Stromal cell of bone marrow (primary cell): ENCODE measurements at regions not wholly inside any gene's neighbourhood (a gene's known extent, or its start where the extent isn't known, plus 50 kb on each side); places are given as distances from the start of the nearest gene placed in this dataset.

Experiments
- DNase-seq: peaks from one replicate; pipeline ENCODE4 v3.0.0-alpha.2; 2012; ENCODE audit warnings: low read depth

DNA sequence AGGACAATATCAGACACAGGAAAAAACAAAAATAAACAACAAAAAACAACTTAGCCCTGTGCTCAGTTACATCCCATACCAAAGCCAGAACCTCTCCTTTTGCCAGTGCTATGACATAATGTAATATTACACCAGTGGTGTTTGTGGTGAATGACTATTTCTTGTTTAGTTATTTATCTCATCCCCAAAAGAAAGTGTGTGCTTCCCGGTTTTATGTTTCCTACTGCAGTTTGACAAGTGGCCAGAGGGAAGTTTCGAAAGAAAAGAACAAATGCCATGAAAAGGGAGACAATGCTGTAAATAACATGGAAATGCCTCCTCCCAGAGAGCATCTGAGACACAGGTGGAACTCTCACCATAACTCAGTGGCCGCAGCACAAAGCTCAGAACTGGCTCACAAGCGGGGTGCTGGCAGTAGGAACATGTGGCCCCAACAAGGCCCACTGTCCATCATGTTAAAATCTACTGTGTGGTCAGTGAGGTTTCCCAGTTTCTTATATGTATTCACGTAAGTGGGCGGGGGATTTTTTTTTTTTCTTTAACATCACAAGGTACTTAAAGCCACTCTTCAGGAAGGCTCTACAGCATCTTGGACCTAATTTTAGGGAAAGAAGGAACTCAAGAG lies 158.2 kb downstream of the BARHL2 start:
- DNase-seq, result no peak

DNA sequence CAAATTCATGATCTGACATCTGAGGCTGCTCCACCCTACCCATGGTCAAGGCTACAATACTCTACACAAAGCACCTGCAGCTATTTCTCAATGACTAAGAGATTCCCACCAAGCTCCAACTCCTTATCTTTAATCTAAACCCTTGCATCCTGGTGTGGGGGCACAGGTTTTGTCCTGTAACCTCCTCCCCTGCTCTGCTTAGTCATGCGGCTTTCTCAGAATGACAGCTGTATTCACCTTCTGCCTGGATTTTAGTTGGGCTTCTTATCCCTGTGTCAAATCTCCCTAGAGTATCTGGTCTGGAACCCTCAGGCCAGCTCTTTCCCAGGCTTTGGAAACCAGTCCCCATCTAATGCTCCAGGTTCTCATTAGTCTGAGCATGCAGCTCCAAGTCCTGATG lies 159.0 kb downstream of the BARHL2 start:
- DNase-seq, result no peak

DNA sequence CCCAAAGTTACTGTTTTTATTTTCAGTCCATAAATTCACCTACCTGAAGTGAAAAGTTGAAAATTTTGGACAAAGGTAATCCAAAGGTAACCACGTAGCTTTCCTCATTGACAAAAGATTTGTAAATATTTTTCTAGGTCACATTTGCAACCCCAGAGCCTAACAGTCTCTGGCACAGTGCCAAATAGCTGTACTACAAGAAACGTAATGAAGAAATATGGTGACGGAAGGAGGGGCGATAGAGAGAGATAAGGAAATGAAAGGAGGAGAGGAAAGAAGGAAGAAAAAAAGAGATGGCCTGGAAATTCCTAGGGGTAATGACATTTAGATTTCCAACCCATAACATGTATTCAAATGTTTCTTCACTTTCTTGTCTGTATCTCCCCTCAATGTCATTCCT lies 159.4 kb downstream of the BARHL2 start:
- no peak for DNase-seq

DNA sequence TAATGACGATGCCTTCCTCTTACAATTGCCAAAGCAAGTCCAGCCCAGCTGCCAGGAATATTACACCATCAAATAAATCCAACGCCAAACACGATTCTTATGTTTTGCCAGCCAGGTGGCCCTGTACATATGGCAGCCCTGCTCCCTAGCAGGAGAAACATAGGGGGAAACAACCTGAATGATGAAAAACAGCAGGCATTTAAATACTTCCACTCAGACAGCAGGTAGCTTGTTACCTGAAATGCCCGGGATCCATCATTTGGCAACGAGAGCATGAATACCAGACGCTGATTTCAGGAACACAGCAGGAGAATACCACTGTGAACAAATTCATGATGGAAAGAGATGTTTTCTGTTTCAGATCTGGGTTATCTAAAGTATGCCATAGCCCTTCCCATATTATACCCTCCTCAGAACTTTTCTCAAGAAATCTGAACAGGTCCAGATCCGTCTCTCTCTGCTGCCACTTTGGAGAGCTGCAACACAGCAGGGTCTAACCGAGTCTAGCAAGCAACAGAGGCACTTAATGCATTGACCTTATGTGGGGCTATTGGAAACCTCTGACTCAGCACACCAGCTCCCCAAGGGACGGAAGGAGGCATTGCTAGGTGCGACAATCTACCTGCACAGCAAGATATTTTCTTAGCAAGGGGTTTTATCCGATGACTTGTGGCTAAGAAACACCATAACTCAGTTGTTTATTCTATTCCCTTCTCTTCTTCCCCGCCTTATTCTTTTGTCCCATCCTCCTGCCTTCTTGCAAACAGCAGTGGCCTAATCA lies 166.3 kb downstream of the BARHL2 start:
- DNase-seq, result no peak

DNA sequence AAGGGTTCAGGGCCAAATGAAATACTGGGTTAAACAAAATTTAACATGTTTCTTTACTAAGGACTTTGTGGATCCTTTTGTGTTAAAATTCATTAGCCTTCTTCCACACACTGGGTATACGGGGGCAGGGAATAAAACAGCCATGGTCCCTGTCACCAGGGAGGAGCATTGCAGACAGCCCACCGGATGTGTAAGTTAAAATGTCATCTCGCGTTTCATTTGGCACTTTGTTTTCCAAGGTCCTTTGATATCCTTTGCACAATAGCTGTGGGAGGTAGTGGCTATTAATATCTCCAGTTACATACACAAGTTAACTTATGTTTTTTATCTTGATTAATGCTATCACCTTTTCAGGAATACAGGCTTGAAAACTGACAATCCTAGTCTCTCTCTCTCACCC lies 172.7 kb downstream of the BARHL2 start:
- DNase-seq, result no peak

DNA sequence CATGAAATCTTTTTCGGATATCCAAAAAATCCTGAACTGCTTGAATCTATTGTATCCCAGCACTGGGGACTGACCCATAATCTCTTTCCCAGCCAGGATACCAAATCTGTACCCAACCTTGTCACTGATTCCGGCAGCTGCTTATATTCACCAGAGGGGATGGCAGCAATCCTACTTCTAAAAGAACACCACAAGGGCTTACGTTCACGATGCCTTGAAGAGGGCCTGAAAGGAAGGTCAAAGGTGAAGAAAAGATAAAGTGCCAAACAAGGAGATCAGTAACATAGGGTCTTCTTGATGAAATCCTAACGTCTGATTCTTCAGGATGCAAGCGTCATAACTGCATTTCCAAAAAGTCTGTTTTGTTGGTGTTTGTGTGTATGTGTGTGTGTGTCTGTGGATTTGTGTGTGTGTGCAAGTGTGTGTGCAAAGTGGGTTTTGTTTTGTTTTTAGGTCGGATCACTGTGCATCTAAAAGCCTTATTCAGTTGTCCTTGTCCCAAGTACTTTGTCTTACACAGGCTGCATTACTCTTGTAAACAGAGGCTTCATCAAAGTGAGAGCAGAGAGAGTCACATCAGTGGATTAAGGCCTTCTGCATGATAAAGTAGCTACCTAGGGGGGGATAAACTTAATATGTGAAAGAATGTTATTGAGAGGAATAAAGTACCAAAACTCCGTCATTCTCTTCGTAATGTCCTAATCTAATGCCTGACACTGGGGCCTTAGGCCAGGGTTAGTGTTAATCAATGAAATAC lies 179.3 kb downstream of the BARHL2 start:
- no peak for DNase-seq

DNA sequence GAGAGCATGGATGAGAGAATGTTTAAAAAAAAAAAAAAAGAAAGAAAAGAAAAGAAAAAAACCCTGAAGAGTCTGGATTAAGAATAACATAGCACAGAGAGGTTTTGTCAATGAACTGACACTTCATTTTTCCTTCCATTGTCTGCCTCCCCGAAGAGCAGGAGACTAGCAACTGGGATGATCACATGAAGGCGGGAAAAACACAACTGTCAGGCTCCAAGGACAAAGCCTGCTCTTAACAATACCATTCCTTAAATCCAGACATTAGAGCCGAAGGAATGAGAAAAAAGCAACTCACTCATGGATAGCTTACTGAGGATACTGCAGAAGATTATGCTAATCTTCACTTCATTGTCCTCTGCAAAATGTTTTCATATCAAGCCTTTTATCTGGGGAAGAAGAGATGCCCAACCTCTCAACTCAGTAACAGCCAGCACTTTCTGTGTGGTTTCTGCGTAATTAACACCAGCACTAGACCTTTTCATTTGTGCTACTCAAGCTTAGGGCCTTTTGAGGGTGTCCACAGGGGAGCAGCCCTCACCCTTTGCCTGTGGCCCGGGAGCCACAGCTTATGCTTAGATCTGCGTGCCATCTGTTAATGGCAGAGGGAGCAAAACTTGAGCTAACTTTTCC lies 182.3 kb downstream of the BARHL2 start:
- no peak for DNase-seq

DNA sequence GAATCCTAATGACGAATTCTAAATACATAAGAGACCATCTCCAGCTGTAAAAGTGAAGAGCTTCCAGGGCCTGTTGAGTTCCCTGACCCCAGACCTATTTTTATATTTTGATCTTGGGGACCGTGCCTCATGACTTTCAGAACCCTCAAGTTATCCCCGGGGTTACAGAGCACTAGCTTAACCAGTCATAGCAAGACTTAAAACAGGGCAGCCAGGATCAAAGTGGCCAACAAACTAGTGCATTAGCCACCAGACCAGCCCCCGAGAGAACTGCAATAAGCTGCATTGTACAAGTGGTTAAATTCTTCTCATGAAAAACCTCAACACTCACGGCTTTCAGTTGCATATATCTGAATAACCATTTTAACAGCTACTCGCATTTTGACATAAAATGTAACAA lies 183.0 kb downstream of the BARHL2 start:
- no peak for DNase-seq

DNA sequence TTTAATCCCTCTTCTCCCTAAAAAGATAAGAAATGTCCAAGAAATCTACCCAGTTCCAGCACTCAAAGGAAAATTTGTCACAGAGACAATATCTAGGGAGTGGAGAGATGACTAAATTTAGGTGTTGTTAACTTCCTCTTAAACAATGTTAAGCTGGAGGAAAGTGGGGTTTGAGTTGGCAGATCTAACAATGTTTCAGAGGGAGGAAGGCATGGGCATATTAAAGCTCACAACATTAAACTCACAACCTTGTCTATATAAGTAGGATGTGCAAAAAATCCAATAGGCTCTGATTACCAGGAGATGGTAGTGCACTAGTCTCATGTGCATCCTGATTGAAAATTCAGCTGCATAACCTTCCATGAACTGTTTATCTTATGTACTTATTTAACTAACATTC lies 190.1 kb downstream of the BARHL2 start:
- no peak for DNase-seq

DNA sequence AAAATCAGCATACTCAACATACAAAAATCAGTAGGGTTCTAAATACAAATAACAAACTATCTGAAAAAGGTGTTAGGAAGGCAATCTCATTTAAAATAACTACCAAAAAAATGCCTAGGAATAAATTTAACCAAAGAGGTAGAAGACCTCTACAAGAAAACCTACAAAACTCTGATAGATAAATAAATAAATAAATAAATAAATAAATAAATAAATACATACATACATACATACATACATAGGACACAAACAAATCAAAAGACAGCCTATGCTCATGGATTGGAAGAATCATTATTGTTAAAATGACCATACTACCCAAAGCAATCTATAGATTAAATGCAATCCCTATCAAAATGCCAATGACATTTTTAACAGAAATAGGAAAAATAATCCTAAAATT lies 194.7 kb downstream of the BARHL2 start:
- no peak for DNase-seq

DNA sequence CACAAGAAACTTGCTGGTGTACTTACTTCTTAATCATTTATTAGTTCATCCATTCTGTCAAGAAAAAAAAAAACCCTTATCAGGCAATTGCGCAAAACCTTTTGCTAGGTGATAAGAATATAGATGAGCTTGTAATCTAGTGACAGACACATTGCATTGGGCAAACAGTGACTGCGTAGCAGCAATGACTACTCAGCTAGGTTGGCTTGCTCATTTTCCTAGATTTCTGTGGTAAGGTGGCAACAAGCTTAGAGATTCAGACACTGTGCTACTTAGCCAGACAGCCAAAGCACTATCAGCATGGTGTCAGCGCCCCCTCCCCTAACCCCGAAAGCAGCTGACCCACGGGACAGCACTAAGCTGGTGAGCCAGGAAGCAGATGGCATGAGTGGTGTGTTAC lies 203.1 kb downstream of the BARHL2 start:
- no peak for DNase-seq

DNA sequence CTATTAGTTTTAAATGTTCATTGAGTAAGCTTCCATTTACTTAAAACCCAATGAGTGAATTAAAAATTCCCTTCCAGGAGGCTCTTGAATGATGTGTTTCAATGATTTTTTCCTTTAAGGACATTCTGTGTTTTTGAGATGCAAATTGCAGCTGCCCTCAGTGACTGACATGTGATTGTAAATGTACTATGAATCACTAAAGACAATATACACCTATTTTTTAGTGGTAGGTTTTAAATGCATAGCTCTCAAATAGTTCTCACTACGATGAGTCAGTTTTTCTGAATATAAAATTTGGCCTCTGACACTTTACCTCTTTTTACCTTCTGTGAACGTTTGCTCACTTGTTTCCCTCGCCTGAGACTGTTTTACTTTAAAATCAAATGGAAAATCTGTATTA lies 204.7 kb downstream of the BARHL2 start:
- no peak for DNase-seq

DNA sequence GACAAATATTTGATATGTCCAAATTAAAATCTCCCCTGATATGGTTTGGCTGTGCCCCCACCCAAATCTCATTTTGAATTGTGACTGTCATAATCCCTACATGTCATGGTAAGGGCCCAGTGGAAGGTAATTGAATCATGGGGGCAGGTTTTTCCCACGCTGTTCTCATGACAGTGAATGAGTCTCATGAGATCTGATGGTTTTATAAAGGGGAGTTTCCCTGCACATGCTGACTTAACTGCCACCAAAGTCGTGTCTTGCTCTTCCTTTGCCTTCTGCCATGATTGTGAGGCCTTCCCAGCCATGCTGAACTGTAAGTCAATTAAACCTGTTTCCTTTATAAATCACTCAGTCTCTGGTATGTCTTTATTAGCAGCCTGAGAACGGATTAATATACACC lies 207.0 kb downstream of the BARHL2 start:
- DNase-seq, result no peak

DNA sequence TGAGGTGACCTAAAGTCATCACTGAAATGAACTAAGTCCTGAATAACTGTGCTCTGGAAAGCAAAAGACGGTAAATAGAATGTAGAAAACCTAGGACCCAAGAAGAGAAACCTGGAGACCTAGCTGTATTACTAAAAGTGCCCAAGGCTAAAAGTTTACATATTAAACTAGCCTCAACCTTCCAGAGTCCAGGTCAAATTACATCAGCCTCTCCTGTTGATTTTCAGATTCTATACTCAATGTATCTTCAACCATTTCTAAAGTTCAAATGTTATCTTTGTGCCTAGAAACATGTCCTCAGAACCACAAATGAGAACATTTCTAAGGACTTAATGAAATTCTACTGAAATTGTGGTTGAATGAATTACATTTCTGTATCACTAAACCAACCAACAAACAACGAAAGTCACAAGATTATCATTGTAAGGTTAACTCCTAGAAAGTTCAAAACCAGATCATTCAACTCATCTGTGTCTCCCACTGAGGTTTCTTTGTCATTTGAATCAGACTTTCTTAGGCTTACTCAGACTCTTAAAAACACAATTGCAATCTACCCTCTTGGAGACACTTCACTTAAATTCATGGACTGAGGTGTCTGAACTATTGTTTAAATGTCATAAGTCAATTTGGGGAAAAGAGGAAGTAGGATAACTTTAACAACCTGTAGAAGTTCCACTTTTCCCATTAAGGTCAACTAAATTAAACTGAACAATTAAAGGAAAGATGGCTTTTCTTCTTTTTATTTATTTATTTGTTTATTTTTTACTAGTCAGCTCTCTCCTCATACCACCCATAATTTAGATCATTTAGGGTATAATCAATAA lies 207.7 kb downstream of the BARHL2 start:
- DNase-seq, result no peak

DNA sequence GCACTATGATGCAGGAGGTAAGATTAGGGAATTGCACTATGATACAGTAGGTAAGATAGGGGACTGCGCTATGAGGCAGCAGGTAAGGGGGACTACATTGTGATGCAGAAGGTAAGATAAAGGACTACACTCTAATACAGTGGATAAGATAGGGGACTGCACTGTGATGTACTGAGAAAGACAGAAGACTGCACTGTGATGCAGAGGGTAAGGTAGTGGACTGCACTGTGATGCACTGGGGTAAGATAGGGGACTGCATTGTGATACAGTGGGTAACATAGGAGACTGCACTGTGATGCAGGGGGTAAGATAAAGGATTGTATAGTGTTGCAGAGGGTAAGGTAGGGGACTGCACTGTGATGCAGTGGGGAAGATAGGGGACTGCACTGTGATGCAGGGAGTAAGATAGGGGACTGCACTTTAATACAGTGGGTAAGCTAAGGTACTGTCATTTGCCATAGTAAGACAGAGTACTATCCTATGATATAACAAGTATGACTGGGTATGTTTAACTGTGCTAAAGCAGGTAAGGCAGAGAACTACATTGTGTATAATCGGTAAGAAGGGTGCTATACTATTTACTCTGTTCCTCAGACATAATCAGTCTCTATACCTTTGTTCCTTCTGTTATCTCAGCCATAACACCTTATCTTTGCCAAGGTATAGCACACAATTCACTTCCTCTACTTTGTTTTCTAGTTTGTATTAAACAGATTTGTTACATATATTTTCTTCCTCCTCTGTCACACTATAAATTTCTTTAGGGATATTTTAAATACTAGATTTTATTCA lies 208.5 kb downstream of the BARHL2 start:
- DNase-seq, result no peak

DNA sequence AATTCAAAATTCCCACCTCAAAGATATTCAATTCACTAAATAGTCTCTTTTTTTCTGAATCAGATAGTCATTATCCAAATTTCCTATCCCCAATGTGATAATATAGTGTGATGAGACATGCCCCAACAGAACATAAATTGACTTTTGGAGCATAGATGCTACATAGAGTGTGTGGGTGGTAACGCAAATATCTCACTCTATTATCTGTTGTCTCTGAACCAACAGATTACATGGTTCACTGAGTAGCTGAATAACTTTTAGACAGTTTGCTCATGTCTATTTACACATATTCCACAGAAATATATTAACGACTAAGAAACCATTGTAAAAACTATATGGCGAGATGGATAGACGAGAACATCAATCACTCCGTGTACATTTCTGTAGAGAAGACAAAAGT lies 209.9 kb downstream of the BARHL2 start:
- no peak for DNase-seq

DNA sequence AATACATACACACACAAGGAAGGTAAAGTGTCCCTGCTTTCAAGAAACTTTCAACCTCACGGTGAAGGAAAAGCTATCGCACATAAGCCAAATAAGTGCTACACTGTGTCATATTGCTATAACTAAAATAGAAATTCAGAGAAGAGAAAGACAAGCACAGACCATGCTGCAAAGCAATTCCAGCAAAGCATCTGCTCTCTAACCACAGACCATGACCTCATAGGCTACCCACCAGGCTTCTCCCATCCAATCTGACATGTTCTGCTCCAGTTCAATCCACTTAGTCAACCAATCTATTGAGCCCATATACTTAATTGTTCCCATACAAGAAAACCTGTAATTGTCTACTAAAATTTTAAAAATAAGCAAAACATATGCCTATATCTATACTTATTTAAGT lies 211.3 kb downstream of the BARHL2 start:
- no peak for DNase-seq

DNA sequence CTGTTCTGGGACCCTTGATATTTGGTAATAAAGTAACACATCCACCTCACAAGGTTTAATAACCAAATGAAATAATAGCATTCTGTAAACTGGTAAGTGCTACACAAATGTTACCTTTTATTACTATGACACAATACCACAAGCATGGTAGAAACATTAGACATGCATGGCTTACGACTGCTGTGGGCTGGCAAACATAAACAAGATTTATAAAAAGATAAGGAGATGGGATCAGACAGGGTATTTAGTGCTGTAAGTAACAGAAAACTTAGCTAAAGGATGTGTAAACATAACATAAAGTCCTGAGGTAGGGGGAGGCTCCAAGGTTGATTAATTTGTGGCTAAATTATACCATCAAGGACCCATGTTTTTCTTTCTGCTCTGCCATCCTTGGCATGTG lies 212.6 kb downstream of the BARHL2 start:
- DNase-seq, result no peak

DNA sequence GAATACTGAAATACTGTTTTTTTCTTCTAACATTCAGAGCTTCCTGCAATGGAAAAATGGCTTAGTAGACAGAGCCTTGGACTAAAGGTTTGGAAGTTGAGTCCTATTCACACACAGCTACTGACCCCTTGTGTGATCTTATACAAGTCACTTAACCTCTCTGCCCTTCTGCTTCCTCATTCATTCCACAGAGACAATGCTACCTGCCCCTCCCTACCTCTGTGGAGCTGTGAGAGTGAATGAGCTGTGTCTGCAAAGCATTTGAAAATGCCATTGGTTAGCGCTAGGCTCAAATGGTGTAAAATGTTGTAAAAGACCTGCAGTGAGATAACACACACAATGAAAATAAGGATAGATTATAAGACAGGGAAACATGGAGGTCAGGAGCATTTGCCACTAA lies 214.4 kb downstream of the BARHL2 start:
- no peak for DNase-seq

DNA sequence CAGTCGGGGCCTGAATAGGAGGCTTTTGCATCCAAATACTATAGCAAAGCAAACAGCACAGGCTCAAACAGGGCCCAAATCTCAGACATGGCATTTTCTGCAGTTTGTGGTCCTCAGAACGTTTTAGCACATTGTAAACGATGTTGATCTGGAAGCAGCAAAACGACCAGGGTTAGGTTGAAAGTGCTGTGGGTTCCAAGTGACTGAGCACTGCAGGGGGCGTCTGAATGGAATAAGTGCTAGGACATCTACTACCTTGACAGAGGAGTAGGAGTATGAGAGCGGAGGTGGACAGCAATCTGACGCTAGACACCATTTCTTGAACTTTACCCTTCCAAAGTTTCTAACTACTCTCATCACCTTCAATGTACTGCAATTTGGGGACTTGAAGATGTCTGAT lies 214.9 kb downstream of the BARHL2 start:
- no peak for DNase-seq

DNA sequence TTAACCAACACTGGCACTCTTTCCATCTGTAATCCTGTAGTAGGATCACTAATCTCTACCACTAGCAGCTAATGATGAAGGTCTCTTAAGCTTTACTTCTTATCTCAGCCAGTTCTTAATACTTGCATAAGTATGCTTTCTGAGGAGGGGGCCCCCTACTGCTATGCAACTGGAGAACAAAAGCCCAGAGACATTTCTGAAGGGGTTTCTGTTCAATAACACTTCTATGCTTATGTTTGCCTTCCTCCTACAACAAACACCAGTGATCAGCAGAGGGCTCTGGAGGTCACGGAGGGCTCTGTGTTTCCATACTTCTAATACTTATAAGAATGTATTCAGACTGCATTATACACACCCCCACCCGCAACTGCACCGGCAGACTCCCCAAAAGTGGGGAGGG lies 215.8 kb downstream of the BARHL2 start:
- no peak for DNase-seq
